H1 (cell line): ENCODE measurements at regions not wholly inside any gene's neighbourhood (a gene's known extent, or its start where the extent isn't known, plus 50 kb on each side); places are given as distances from the start of the nearest gene placed in this dataset.
A peak's percentile ranks its signal among the peaks of the same experiment; 100 is the strongest.

Experiments
- CTCF ChIA-PET: fragments of 300-600 bp; sonication (Branson Sonifier 250); formaldehyde crosslinking; loops from one replicate; lab custom pipeline; 2021; ENCODE audit not compliant: partially characterized antibody; lab: Charles Lee
- POLR2A ChIA-PET: fragments of 300-600 bp; sonication (Branson Sonifier 250); formaldehyde crosslinking; loops from one replicate; lab custom pipeline; 2021; ENCODE audit warnings: inconsistent platforms; ENCODE audit not compliant: partially characterized antibody; lab: Charles Lee
- DNase-seq, 2 experiments: peaks; one replicate each; pipeline versions ENCODE4 v3.0.0 to v3.0.0-alpha.2; 2010 to 2022; ENCODE audit warnings: low spot score in 2 of 2, low read depth in 1 of 2, mixed read lengths in 1 of 2
- FAIRE-seq: peaks from 2 replicates; lab custom pipeline; 2011; peaks lifted over from hg19 to GRCh38; lab: Jason Lieb, UNC
- H2AFZ ChIP-seq: 2 replicates; pipeline ENCODE4 v1.8.1; 2012; ENCODE audit warnings: low read length, inconsistent platforms
- H2AK5ac ChIP-seq: 2 replicates; pipeline ENCODE4 v1.6.1; 2013; ENCODE audit warnings: low read depth, low read length
- H2BK120ac ChIP-seq: replicated peaks from 2 replicates; pipeline ENCODE3; 2013; ENCODE audit warnings: low read depth, low read length, inconsistent platforms
- H2BK12ac ChIP-seq: 2 replicates; pipeline ENCODE4 v1.6.1; 2013; ENCODE audit warnings: low read depth, low read length
- H2BK15ac ChIP-seq: 2 replicates; pipeline ENCODE4 v1.6.1; 2013; ENCODE audit warnings: low read length
- H2BK20ac ChIP-seq: 2 replicates; pipeline ENCODE4 v1.6.1; 2013; ENCODE audit warnings: low read length
- H2BK5ac ChIP-seq: 2 replicates; pipeline ENCODE4 v1.6.1; 2013; ENCODE audit warnings: low read depth, low read length
- H3K14ac ChIP-seq: 2 replicates; pipeline ENCODE4 v1.6.1; 2013; ENCODE audit warnings: inconsistent platforms; ENCODE audit not compliant: insufficient read length
- H3K18ac ChIP-seq: 2 replicates; pipeline ENCODE4 v1.6.1; 2013; ENCODE audit warnings: low read length; ENCODE audit errors: extremely low read depth
- H3K23ac ChIP-seq: 2 replicates; pipeline ENCODE4 v1.6.1; 2013; ENCODE audit warnings: inconsistent platforms; ENCODE audit not compliant: insufficient read length
- H3K23me2 ChIP-seq: 2 replicates; pipeline ENCODE4 v1.6.1; 2013; ENCODE audit warnings: low read depth, low read length
- H3K27ac ChIP-seq: 2 replicates; pipeline ENCODE4 v1.6.1; 2011; ENCODE audit warnings: low read depth, low read length, inconsistent platforms
- H3K27me3 ChIP-seq, 4 experiments: replicated peaks in 1 of 4; 1 replicate in 1 of 4; 2 replicates in 3 of 4; pipeline versions ENCODE4 v1.6.1 to v1.8.1; 2011 to 2013; ENCODE audit warnings: low read length in 3 of 4, mild to moderate bottlenecking in 3 of 4, inconsistent platforms in 2 of 4, mixed read lengths in 2 of 4, moderate library complexity in 1 of 4; ENCODE audit not compliant: control insufficient read depth in 3 of 4, insufficient read depth in 3 of 4; ENCODE audit errors: extremely low read depth in 1 of 4
- H3K36me3 ChIP-seq, 4 experiments: 2 replicates each; pipeline versions ENCODE4 v1.6.1 to v1.8.1; 2011 to 2013; ENCODE audit warnings: mild to moderate bottlenecking in 4 of 4, low read length in 3 of 4, moderate library complexity in 2 of 4, control low read depth in 1 of 4, inconsistent platforms in 1 of 4; ENCODE audit not compliant: insufficient read depth in 4 of 4, control insufficient read depth in 2 of 4
- H3K4ac ChIP-seq: replicated peaks from 2 replicates; pipeline ENCODE3; 2013; ENCODE audit warnings: low read length, low read depth, mixed read lengths, inconsistent platforms; ENCODE audit not compliant: insufficient read length
- H3K4me1 ChIP-seq, 4 experiments: replicated peaks in 1 of 4; 1 replicate in 1 of 4; 2 replicates in 3 of 4; pipeline versions ENCODE4 v1.6.1 to v1.8.1; 2011 to 2013; ENCODE audit warnings: low read length in 3 of 4, inconsistent platforms in 2 of 4, mixed read lengths in 1 of 4; ENCODE audit not compliant: insufficient read depth in 4 of 4, control insufficient read depth in 3 of 4
- H3K4me2 ChIP-seq, 2 experiments: 2 replicates each; pipeline versions ENCODE4 v1.6.1 to v1.8.1; 2011 to 2013; ENCODE audit warnings: low read depth in 2 of 2, low read length in 2 of 2, control low read depth in 1 of 2, inconsistent platforms in 1 of 2, mild to moderate bottlenecking in 1 of 2; ENCODE audit not compliant: insufficient read depth in 1 of 2
- H3K4me3 ChIP-seq, 4 experiments: fragments of 200-600, 300-600 bp in 1 of 4; sonication (generic), shearing (Covaris generic), sonication (Bioruptor Twin) in 1 of 4; 2 replicates each; pipeline versions ENCODE4 v1.5.1 to v1.8.1; 2011 to 2016; ENCODE audit warnings: low read length in 4 of 4, low read depth in 3 of 4, control low read depth in 2 of 4, inconsistent platforms in 2 of 4, mild to moderate bottlenecking in 2 of 4, mixed read lengths in 1 of 4, moderate library complexity in 1 of 4; ENCODE audit not compliant: insufficient read depth in 2 of 4; ENCODE audit errors: extremely low read depth in 1 of 4
- H3K56ac ChIP-seq: replicated peaks from 2 replicates; pipeline ENCODE3; 2013; ENCODE audit warnings: low read depth, mild to moderate bottlenecking, mixed read lengths, low read length, inconsistent platforms; ENCODE audit not compliant: insufficient read length
- H3K79me1 ChIP-seq: 2 replicates; pipeline ENCODE4 v1.6.1; 2013; ENCODE audit warnings: low read depth, low read length, control low read depth
- H3K79me2 ChIP-seq, 2 experiments: 2 replicates each; pipeline versions ENCODE4 v1.6.1 to v1.8.1; 2012 to 2013; ENCODE audit warnings: low read length in 2 of 2, mild to moderate bottlenecking in 2 of 2, inconsistent platforms in 1 of 2; ENCODE audit not compliant: insufficient read depth in 2 of 2, control insufficient read depth in 1 of 2
- H3K9ac ChIP-seq, 4 experiments: replicated peaks in 1 of 4; 1 replicate in 1 of 4; 2 replicates in 3 of 4; pipeline versions ENCODE4 v1.6.1 to v1.8.1; 2011 to 2013; ENCODE audit warnings: low read depth in 3 of 4, low read length in 3 of 4, control low read depth in 2 of 4, mild to moderate bottlenecking in 2 of 4, moderate library complexity in 2 of 4, inconsistent platforms in 1 of 4; ENCODE audit errors: extremely low read depth in 1 of 4
- H3K9me3 ChIP-seq, 2 experiments: 2 replicates each; pipeline versions ENCODE4 v1.6.1 to v1.8.1; 2012 to 2013; ENCODE audit warnings: mild to moderate bottlenecking in 2 of 2, moderate library complexity in 2 of 2, control low read depth in 1 of 2, inconsistent platforms in 1 of 2, low read depth in 1 of 2, low read length in 1 of 2, mixed read lengths in 1 of 2; ENCODE audit not compliant: insufficient read depth in 2 of 2
- H4K20me1 ChIP-seq, 2 experiments: replicated peaks in 1 of 2; 2 replicates each; pipeline versions ENCODE3 to v1.8.1; 2011 to 2013; ENCODE audit warnings: inconsistent platforms in 2 of 2, low read length in 2 of 2, mild to moderate bottlenecking in 1 of 2; ENCODE audit not compliant: insufficient read depth in 2 of 2, control insufficient read depth in 1 of 2
- H4K5ac ChIP-seq: 2 replicates; pipeline ENCODE4 v1.6.1; 2013; ENCODE audit warnings: low read length, low read depth, mixed read lengths, inconsistent platforms; ENCODE audit not compliant: insufficient read length
- H4K8ac ChIP-seq: 2 replicates; pipeline ENCODE4 v1.8.0; 2013; ENCODE audit warnings: mild to moderate bottlenecking, moderate library complexity, low read length, inconsistent platforms; ENCODE audit not compliant: insufficient read depth; ENCODE audit errors: extremely low read depth
- H4K91ac ChIP-seq: replicated peaks from 2 replicates; pipeline ENCODE3; 2013; ENCODE audit warnings: low read length, mixed read lengths, inconsistent platforms; ENCODE audit not compliant: insufficient read length
- CHD1 ChIP-seq: IDR thresholded peaks from 2 replicates; pipeline ENCODE4 v1.6.1; 2012; ENCODE audit warnings: low read depth, low read length, improper control_type of control experiment
- EZH2 ChIP-seq: fragments of 200-600 bp; sonication (generic); IDR thresholded peaks from 2 replicates; pipeline ENCODE4 v1.7.1; 2012; ENCODE audit warnings: low read depth, mild to moderate bottlenecking, moderate library complexity, low read length, inconsistent platforms; ENCODE audit not compliant: severe bottlenecking
- HDAC2 ChIP-seq, 2 experiments: fragments of 300-600 bp in 1 of 2; sonication (generic) in 1 of 2; IDR thresholded peaks; 2 replicates each; pipeline ENCODE4 v1.6.1; 2011 to 2012; ENCODE audit warnings: low read depth in 2 of 2, low read length in 2 of 2, mild to moderate bottlenecking in 2 of 2, moderate library complexity in 2 of 2, borderline replicate concordance in 1 of 2, inconsistent platforms in 1 of 2
- KDM4A ChIP-seq: IDR thresholded peaks from one replicate; pipeline ENCODE4 v1.7.1; 2012; ENCODE audit warnings: low read depth, mild to moderate bottlenecking, moderate library complexity, low read length, inconsistent platforms; ENCODE audit not compliant: severe bottlenecking
- SIX5 ChIP-seq: IDR thresholded peaks from 2 replicates; pipeline ENCODE4 v1.6.1; 2011; ENCODE audit warnings: mild to moderate bottlenecking, low read depth, low read length
- WGBS, 2 experiments: shearing (Covaris generic) in 1 of 2; methylation state at CpG; one replicate each; pipeline versions ENCODE4 v1.1.6 to v1.1.7; 2013 to 2015; ENCODE audit warnings: low lambda C conversion rate in 2 of 2, mixed read lengths in 2 of 2, inconsistent platforms in 1 of 2, low coverage in 1 of 2, missing lambda C conversion rate in 1 of 2; ENCODE audit not compliant: insufficient replicate concordance in 2 of 2, insufficient coverage in 1 of 2, insufficient read length in 1 of 2; ENCODE audit errors: extremely low coverage in 1 of 2, missing lambda C conversion rate in 1 of 2; 5-methylcytosine and 5-hydroxymethylcytosine counted together

DNA sequence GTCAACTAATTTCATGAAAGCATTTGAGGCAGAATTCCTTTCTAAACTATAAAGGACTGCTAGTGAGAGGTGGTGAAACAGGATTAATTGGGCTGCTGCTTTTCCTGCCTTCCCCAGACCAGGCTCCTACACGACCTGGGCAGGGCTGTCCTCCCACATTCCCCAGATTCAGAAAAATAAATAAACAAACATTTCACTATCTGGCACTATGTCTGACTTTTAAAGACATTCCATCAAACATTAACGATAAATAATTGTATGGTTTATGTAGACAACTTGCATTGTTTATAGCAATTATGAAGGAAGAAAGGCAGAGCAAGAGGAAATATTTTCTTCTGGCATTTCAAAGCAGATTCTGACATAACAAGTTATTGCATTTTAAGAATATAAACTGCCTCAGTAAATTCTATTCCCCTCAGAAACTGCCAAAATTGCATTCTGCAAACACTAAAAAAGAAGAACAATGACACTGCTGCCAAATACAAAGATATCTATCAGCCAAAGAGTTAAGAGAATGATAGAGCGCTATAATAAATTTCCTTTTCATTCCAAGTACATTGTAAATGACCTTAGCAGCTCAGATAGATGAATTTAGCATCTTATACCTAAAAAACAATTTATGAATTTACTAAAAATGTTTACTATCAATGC lies 214.7 kb upstream of the INTU start:
- Histone ChIP-seq H3K9ac (no peak overlapping the region), H3K18ac (no peak overlapping the region), H2BK20ac (no peak overlapping the region), H3K4ac (no peak overlapping the region), H4K5ac (no peak overlapping the region), H3K79me2 (no peaks in the 10 kb centered on the region), H4K8ac (no peak overlapping the region), H2BK120ac (no peak overlapping the region), H3K9me3 (no peaks in the 10 kb centered on the region), H2AFZ (0 out of 2 replicates have a peak overlapping the region, but pooled peaks have one; percentile 58), H2BK5ac (no peak overlapping the region), H2BK12ac (no peak overlapping the region), H3K79me1 (no peaks in the 10 kb centered on the region), H3K4me2 (no peak overlapping the region), H3K23me2 (no peaks in the 10 kb centered on the region), H3K36me3 (no peaks in the 10 kb centered on the region), H4K20me1 (no peaks in the 10 kb centered on the region), H3K56ac (no peak overlapping the region), H3K27ac (no peak overlapping the region), H3K4me3 (no peak overlapping the region), H3K27me3 (no peaks in the 10 kb centered on the region), H4K91ac (no peak overlapping the region), H2AK5ac (no peak overlapping the region), H3K23ac (no peak overlapping the region), H3K14ac (no peak overlapping the region), H2BK15ac (no peak overlapping the region), H3K4me1 (no peaks in the 10 kb centered on the region)
- ChIA-PET POLR2A (no interaction called here), CTCF (no interaction called here)
- DNase-seq (no peak), FAIRE-seq (no peak)
- WGBS, 2 experiments, result 77% methylated on average over 3 of the region's 3 CpGs; no CpG with 5 or more reads in 1 of the 2 experiments
- TF ChIP-seq KDM4A (no peak), SIX5 (no peak), HDAC2 (IDR thresholded peaks at IDR 0.05; ENCODE audit: borderline replicate concordance in 1 of 2, low read depth in 2 of 2, low read length in 2 of 2) (no peak), EZH2 (no peak), CHD1 (no peak)
